Osteocyte (in vitro differentiated cells): ENCODE measurements at regions not wholly inside any gene's neighbourhood (a gene's known extent, or its start where the extent isn't known, plus 50 kb on each side); places are given as distances from the start of the nearest gene placed in this dataset.

Experiments used
- DNase-seq: peaks from one replicate; pipeline ENCODE4 v3.0.0; 2021; ENCODE audit warnings: mixed read lengths; ENCODE audit not compliant: unreplicated experiment; ENCODE audit errors: extremely low spot score
- H3K27ac Mint-ChIP-seq: one replicate; pipeline ENCODE4 v1.8.0; 2021; ENCODE audit warnings: mild to moderate bottlenecking, mixed read lengths; ENCODE audit not compliant: unreplicated experiment
- H3K27me3 Mint-ChIP-seq: one replicate; pipeline ENCODE4 v1.8.0; 2021; ENCODE audit warnings: mixed read lengths; ENCODE audit not compliant: unreplicated experiment
- H3K36me3 Mint-ChIP-seq: one replicate; pipeline ENCODE4 v1.8.0; 2021; ENCODE audit warnings: mixed read lengths; ENCODE audit not compliant: unreplicated experiment
- H3K4me1 Mint-ChIP-seq: one replicate; pipeline ENCODE4 v1.8.0; 2021; ENCODE audit warnings: mixed read lengths; ENCODE audit not compliant: unreplicated experiment
- H3K4me3 Mint-ChIP-seq: one replicate; pipeline ENCODE4 v1.8.0; 2021; ENCODE audit warnings: mild to moderate bottlenecking, moderate library complexity, mixed read lengths; ENCODE audit not compliant: unreplicated experiment
- H3K9me3 Mint-ChIP-seq: one replicate; pipeline ENCODE4 v1.8.0; 2021; ENCODE audit warnings: mixed read lengths; ENCODE audit not compliant: unreplicated experiment
- TF ChIP-seq, protein P1 (sequence below): fragments of 200-600 bp; sonication (generic); IDR thresholded peaks from 2 replicates; pipeline ENCODE4 v1.5.0; 2021; ENCODE audit warnings: antibody characterized with exemption, mild to moderate bottlenecking, moderate library complexity

- Mint-ChIP-seq H3K4me3 (no peak overlapping the region), H3K9me3 (no peaks in the 10 kb centered on the region), H3K4me1 (peaks cover 2% of the 10 kb centered on the region)
These were observed 464.9 kb downstream of the MATN1 start for GRCh38 chr1:30258471-30258870.

DNA sequence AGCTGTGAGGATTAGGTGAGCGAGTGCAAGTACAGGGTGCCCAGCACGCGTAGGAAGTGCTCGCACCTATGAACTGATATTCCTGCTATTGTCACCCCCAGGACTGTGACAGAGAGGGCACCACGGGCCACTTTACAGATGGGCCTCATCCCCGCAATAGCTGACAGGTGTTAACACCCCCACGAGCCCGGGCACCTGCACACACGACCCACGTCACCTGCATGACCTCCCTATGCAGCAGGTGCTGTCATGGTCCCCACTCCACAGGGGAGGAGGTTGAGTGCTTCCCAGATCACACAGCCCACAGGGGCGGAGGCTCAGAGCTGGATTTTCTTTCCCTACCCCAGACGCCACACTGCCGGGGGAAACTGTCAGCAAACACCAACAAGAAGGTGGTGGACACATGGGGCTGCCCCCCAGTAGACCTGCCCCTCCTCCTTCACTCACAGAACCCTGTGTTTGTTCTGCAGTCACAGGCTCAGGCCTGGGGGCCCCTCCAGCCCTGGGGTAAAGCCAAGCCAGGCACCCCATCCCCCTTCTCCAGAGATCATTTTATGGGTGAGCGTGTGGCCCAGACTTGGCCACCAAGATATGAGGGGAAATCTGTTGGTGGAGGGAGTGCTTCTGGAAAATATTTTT lies 465.5 kb downstream of the MATN1 start:
- H3K9me3 Mint-ChIP-seq = no peaks in the 10 kb centered on the region
- H3K27ac Mint-ChIP-seq = no peak overlapping the region
- no peak for DNase-seq
- H3K27me3 Mint-ChIP-seq = no peaks in the 10 kb centered on the region
- no peaks in the 10 kb centered on the region for H3K36me3 Mint-ChIP-seq
- no peak overlapping the region for H3K4me3 Mint-ChIP-seq
- TF ChIP-seq, protein P1, sequence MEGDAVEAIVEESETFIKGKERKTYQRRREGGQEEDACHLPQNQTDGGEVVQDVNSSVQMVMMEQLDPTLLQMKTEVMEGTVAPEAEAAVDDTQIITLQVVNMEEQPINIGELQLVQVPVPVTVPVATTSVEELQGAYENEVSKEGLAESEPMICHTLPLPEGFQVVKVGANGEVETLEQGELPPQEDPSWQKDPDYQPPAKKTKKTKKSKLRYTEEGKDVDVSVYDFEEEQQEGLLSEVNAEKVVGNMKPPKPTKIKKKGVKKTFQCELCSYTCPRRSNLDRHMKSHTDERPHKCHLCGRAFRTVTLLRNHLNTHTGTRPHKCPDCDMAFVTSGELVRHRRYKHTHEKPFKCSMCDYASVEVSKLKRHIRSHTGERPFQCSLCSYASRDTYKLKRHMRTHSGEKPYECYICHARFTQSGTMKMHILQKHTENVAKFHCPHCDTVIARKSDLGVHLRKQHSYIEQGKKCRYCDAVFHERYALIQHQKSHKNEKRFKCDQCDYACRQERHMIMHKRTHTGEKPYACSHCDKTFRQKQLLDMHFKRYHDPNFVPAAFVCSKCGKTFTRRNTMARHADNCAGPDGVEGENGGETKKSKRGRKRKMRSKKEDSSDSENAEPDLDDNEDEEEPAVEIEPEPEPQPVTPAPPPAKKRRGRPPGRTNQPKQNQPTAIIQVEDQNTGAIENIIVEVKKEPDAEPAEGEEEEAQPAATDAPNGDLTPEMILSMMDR = no peak
- H3K4me1 Mint-ChIP-seq = peaks cover 2% of the 10 kb centered on the region

More at GRCh38 chr1:30258471-30258870, 464.9 kb downstream of the MATN1 start:
- Mint-ChIP-seq H3K27me3 (no peaks in the 10 kb centered on the region), H3K36me3 (no peaks in the 10 kb centered on the region), H3K27ac (no peak overlapping the region)
- TF ChIP-seq, protein P1 = no peak
- DNase-seq = no peak

DNA sequence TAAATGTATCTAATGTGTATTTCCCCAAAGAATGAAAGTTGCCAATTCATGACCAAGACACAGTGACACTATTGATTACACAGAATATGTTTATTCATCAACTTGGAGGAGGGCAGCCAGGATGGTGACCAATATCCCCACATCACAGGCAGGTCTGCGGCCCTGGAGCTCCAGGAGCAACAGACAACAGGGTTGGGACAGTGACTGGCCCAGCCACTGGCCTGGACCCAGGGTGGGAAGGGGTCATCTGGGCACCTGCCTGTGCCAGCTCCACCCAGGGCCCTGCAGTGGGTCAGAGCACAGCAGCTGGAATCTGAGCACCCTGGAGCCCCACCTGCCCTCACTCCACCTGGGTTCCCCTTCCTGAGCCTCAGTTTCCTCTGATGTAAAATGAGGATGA lies 466.1 kb downstream of the MATN1 start:
- no peaks in the 10 kb centered on the region for H3K36me3 Mint-ChIP-seq
- TF ChIP-seq, protein P1 = no peak
- no peak overlapping the region for H3K4me3 Mint-ChIP-seq
- H3K27ac Mint-ChIP-seq = no peak overlapping the region
- H3K27me3 Mint-ChIP-seq = no peaks in the 10 kb centered on the region
- no peaks in the 10 kb centered on the region for H3K9me3 Mint-ChIP-seq
- no peak for DNase-seq
- peaks cover 2% of the 10 kb centered on the region for H3K4me1 Mint-ChIP-seq

GRCh38 chr1:30256911-30257310 lies 466.5 kb downstream of the MATN1 start:
- TF ChIP-seq, protein P1 = no peak
- H3K27me3 Mint-ChIP-seq = no peaks in the 10 kb centered on the region
- no peaks in the 10 kb centered on the region for H3K36me3 Mint-ChIP-seq
- no peak overlapping the region for H3K4me3 Mint-ChIP-seq
- peaks cover 2% of the 10 kb centered on the region for H3K4me1 Mint-ChIP-seq
- no peaks in the 10 kb centered on the region for H3K9me3 Mint-ChIP-seq
- no peak for DNase-seq
- no peak overlapping the region for H3K27ac Mint-ChIP-seq

DNA sequence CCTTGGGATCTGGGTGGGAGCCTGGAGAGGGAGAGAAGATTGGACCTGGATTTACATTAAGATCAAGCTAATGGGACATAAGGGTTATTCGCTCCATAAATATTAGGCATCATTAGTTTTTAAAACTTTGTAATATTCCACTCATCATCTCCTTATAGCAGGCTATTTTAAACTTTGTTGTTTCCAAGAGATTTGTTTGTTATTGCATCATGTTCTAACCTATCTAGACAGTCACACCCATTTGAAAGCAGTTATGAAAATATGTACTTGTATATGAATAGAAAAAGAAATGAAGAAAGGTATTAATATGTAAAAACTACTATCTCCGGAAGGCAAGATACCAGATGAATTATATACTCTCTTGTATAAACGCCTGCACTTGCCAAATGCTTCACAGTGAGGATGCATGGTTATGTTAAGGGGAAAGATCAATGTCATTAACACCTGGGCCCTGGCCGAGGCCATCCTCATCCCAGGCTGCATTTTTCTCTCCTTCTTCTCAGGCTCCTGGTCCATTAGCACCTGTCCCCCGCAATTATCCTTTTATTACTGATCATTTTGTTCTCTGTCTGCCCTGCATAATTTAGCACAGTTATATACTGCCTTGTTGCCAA lies 468.2 kb downstream of the MATN1 start:
- Mint-ChIP-seq H3K4me3 (no peak overlapping the region), H3K36me3 (no peaks in the 10 kb centered on the region), H3K27me3 (no peaks in the 10 kb centered on the region), H3K4me1 (peaks cover 2% of the 10 kb centered on the region), H3K9me3 (no peaks in the 10 kb centered on the region), H3K27ac (no peak overlapping the region)
- DNase-seq = no peak
- TF ChIP-seq, protein P1 = no peak
